Tibial nerve (tissue), 4 donors: ENCODE measurements at regions not wholly inside any gene's neighbourhood (a gene's known extent, or its start where the extent isn't known, plus 50 kb on each side); places are given as distances from the start of the nearest gene placed in this dataset.

Experiments
- DNase-seq, 2 donors: peaks; one replicate each; pipeline ENCODE4 v3.0.0-alpha.2; 2019; ENCODE audit warnings: low spot score in 2 of 2
- H3K27ac ChIP-seq, 4 donors: fragments of 200-600 bp; sonication (generic) in 3 of 4; one replicate each; pipeline ENCODE4 v1.5.1; 2017 to 2019; ENCODE audit warnings: mild to moderate bottlenecking in 1 of 4
- H3K27me3 ChIP-seq, 2 donors: fragments of 200-600 bp; sonication (generic) in 1 of 2; one replicate each; pipeline versions ENCODE4 v1.5.1 to v1.6.0; 2017 to 2019
- H3K36me3 ChIP-seq, 3 donors: fragments of 200-600 bp; sonication (generic); one replicate each; pipeline ENCODE4 v1.5.1; 2018 to 2019
- H3K4me1 ChIP-seq, 4 donors: fragments of 200-600 bp; sonication (generic) in 3 of 4; one replicate each; pipeline ENCODE4 v1.5.1; 2017 to 2019
- H3K4me3 ChIP-seq, 4 donors: fragments of 200-600 bp; sonication (generic) in 3 of 4; one replicate each; pipeline ENCODE4 v1.5.1; 2017 to 2019; ENCODE audit warnings: mild to moderate bottlenecking in 1 of 4, moderate library complexity in 1 of 4
- H3K9me3 ChIP-seq, 4 donors: fragments of 200-600 bp; sonication (generic) in 3 of 4; one replicate each; pipeline ENCODE4 v1.5.1; 2017 to 2019
- EP300 ChIP-seq, 2 donors: sonication (generic); formaldehyde crosslinking; IDR thresholded peaks; one replicate each; pipeline ENCODE4 v1.6.1; 2017; ENCODE audit warnings: antibody characterized with exemption in 2 of 2, mild to moderate bottlenecking in 1 of 2
- POLR2A ChIP-seq, 2 donors: fragments of 450-650 bp; IDR thresholded peaks; one replicate each; pipeline ENCODE4 v1.6.1; 2017; ENCODE audit warnings: antibody characterized with exemption in 2 of 2, mild to moderate bottlenecking in 2 of 2, moderate library complexity in 2 of 2
- WGBS, 2 donors: methylation state at CpG; one replicate each; pipeline ENCODE4 v1.1.5; 2018; 5-methylcytosine and 5-hydroxymethylcytosine counted together
- TF ChIP-seq, protein P1 (sequence below), 5 experiments: fragments of 200-600 bp in 3 of 5; fragments of 450-650 bp in 2 of 5; sonication (generic) in 3 of 5; IDR thresholded peaks; one replicate each; pipeline ENCODE4 v1.5.1; 2016 to 2019; ENCODE audit warnings: antibody characterized with exemption in 5 of 5, mild to moderate bottlenecking in 3 of 5, moderate library complexity in 2 of 5

DNA sequence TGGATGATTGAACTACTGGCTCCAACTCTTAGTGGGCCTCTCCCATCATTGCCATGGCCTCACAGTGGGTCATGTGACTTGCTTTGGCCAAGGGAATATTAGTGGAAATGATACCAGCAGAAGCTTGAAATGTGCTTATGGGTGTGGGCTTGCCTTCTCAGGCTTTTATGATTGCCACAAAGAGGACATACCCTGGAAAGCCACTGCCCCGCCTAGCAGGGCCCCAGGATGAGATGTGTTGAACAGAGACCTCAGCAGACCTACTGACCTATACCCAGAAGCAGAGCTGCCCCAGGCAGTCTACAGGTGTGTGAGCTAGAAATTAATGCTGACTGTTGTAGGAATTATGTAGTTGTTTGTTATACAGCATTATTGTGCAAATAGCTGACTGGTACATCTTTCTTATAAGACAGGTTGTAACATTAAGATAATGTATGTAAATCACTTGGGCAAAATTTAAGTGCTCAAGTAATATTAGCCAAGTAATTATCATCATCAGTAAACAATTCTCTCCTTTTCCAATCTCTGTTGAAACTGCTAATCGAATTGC lies 67.8 kb upstream of the CDH5 start:
- H3K27me3 ChIP-seq = peaks cover 0 to 3% of the 10 kb centered on the region in 2 donors
- H3K4me1 ChIP-seq = no peaks in the 10 kb centered on the region
- H3K27ac ChIP-seq = no peak overlapping the region
- DNase-seq = no peak
- no peaks in the 10 kb centered on the region for H3K36me3 ChIP-seq
- H3K4me3 ChIP-seq = no peak overlapping the region
- no peak for TF ChIP-seq POLR2A (IDR thresholded peaks at IDR 0.05)
- TF ChIP-seq EP300 (IDR thresholded peaks at IDR 0.05) = no peak
- TF ChIP-seq, protein P1, sequence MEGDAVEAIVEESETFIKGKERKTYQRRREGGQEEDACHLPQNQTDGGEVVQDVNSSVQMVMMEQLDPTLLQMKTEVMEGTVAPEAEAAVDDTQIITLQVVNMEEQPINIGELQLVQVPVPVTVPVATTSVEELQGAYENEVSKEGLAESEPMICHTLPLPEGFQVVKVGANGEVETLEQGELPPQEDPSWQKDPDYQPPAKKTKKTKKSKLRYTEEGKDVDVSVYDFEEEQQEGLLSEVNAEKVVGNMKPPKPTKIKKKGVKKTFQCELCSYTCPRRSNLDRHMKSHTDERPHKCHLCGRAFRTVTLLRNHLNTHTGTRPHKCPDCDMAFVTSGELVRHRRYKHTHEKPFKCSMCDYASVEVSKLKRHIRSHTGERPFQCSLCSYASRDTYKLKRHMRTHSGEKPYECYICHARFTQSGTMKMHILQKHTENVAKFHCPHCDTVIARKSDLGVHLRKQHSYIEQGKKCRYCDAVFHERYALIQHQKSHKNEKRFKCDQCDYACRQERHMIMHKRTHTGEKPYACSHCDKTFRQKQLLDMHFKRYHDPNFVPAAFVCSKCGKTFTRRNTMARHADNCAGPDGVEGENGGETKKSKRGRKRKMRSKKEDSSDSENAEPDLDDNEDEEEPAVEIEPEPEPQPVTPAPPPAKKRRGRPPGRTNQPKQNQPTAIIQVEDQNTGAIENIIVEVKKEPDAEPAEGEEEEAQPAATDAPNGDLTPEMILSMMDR (IDR thresholded peaks at IDR 0.05) = no peak
- peaks cover 0 to 4% (median 0%) of the 10 kb centered on the region in 4 donors for H3K9me3 ChIP-seq
- 88 to 95% methylated on average over 2 of the region's 2 CpGs for WGBS, 2 donors

DNA sequence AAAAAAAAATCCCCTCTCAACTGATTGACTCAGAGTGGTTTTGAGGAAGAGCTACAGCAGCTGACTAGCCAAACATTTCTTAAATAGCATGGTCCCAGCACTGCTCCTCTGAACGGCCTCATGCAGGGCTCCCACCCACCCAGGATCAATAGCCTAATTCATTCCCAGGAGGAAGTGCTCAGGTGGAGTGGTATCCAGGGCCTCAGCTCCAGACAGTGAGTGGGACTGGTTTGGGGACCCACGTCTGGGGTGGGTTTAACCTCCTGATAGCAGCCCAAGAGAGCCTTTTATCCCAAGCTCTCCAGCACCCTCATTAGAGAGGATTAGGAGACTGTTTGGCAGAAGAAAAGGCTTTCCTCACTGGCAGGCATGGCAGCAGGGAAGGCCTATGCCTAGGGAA lies 68.5 kb upstream of the CDH5 start:
- peaks cover 0 to 4% (median 0%) of the 10 kb centered on the region in 4 donors for H3K9me3 ChIP-seq
- H3K27me3 ChIP-seq = peaks cover 0 to 3% of the 10 kb centered on the region in 2 donors
- no peaks in the 10 kb centered on the region for H3K4me1 ChIP-seq
- no peak overlapping the region for H3K27ac ChIP-seq
- no peak overlapping the region for H3K4me3 ChIP-seq
- H3K36me3 ChIP-seq = no peaks in the 10 kb centered on the region
- DNase-seq = no peak
- 35 to 52% methylated on average over 2 of the region's 2 CpGs for WGBS, 2 donors
- TF ChIP-seq, protein P1 (IDR thresholded peaks at IDR 0.05) = no peak
- no peak for TF ChIP-seq EP300 (IDR thresholded peaks at IDR 0.05)
- no peak for TF ChIP-seq POLR2A (IDR thresholded peaks at IDR 0.05)

DNA sequence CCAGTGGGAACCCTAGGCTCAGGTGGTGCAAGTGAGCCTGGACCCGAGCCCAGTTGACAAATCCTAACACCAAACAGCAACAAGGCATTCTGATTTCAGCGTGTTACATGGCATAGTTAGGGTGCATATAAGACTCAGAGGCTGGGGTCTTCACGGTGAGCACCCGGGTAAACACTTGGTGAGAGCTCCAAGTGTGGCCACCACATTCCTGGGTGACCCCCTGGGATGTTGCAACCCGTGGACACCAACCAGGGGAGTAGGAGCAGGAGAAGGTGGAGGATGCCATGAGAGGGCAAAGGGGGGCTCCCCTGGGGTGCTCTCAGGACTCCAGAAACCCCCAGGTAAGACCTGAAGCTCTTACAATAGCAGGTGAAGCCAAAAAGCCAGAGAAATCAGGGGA lies 69.9 kb upstream of the CDH5 start:
- WGBS, 2 donors = 90 to 91% methylated on average over 2 to 5 of the region's 5 CpGs
- no peaks in the 10 kb centered on the region for H3K4me1 ChIP-seq
- no peak for TF ChIP-seq EP300 (IDR thresholded peaks at IDR 0.05)
- TF ChIP-seq, protein P1 (IDR thresholded peaks at IDR 0.05) = no peak
- TF ChIP-seq POLR2A (IDR thresholded peaks at IDR 0.05) = no peak

DNA sequence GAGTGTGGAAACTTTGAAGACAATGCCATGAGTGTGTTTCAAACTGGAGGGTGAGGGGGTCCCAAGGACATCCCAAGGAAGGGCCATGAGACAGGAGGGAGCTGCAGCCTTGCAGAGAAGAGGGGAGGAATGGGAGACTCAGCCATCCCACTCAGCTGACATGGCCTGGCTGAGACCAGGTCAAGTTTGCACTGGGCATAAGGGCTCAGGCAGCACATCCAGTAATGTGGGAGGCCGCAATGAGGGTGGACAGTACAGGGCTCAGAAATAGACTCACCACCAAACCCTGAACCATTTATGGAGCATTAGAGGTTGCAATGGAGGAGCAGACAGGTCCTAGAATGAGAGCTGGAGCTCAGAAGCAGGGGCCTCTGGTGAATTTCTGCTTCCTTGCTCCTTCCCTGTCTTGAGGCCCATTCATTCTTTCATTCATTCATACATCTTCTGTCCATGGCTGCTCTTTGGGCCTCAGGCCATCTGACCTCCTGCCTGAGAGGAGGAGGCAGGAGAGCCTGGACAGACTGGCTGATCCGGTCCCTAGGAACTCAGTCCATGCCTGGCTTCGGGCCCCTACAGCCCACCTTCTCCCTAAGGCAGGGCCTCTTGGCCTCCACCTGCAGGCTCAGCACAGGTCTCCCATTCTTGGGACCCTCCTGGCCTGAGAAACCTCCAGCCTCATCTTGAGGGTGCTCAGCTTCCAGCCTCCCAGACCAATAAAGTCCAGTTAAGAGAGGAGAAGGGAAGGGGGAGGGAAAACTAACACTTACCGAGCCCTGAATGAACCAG lies 70.5 kb upstream of the CDH5 start:
- 87% methylated on average over 4 of the region's 4 CpGs for WGBS, 2 donors
- H3K36me3 ChIP-seq = no peaks in the 10 kb centered on the region
- TF ChIP-seq, protein P1 (IDR thresholded peaks at IDR 0.05) = no peak
- TF ChIP-seq POLR2A (IDR thresholded peaks at IDR 0.05) (no peak), EP300 (IDR thresholded peaks at IDR 0.05) (no peak)
- no peak for DNase-seq
- H3K27me3 ChIP-seq = peaks cover 0 to 3% of the 10 kb centered on the region in 2 donors
- H3K27ac ChIP-seq = no peak overlapping the region
- peaks cover 0 to 4% (median 0%) of the 10 kb centered on the region in 4 donors for H3K9me3 ChIP-seq
- no peak overlapping the region for H3K4me3 ChIP-seq
- H3K4me1 ChIP-seq = no peaks in the 10 kb centered on the region

More for the DNA sequence above, 69.9 kb upstream of the CDH5 start:
- H3K4me3 ChIP-seq = no peak overlapping the region
- DNase-seq = no peak
- H3K27ac ChIP-seq = no peak overlapping the region
- peaks cover 0 to 3% of the 10 kb centered on the region in 2 donors for H3K27me3 ChIP-seq
- H3K36me3 ChIP-seq = no peaks in the 10 kb centered on the region
- peaks cover 0 to 4% (median 0%) of the 10 kb centered on the region in 4 donors for H3K9me3 ChIP-seq

DNA sequence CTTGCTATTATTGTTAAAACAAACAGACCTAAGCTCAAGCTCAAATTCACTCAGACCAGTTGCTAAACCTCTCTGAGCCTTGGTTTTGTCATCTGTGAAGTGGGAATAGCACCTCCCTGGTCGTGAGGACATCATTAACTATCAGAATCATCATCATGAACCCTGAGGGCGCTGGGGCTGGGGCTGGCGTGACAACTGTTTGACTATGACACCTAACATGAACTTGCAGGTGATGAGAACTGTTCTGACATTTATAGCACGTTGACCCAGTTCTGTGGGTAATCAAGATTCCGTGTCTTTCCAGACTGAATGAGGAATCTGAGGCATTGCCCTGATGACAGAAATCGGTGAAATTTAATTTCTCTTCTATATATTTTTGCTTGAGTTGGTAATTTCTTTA lies 71.3 kb upstream of the CDH5 start:
- no peaks in the 10 kb centered on the region for H3K36me3 ChIP-seq
- 79 to 86% methylated on average over 6 of the region's 6 CpGs for WGBS, 2 donors
- H3K9me3 ChIP-seq = no peaks in the 10 kb centered on the region
- H3K4me3 ChIP-seq = no peak overlapping the region
- H3K4me1 ChIP-seq = no peaks in the 10 kb centered on the region
- TF ChIP-seq POLR2A (IDR thresholded peaks at IDR 0.05) (no peak), EP300 (IDR thresholded peaks at IDR 0.05) (no peak)
- TF ChIP-seq, protein P1 (IDR thresholded peaks at IDR 0.05) = no peak
- peaks cover 0 to 3% of the 10 kb centered on the region in 2 donors for H3K27me3 ChIP-seq
- H3K27ac ChIP-seq = no peak overlapping the region
- no peak for DNase-seq
